Esophagus squamous epithelium (tissue), 4 donors: ENCODE measurements at regions not wholly inside any gene's neighbourhood (a gene's known extent, or its start where the extent isn't known, plus 50 kb on each side); places are given as distances from the start of the nearest gene placed in this dataset.

Experiments
- CTCF ChIP-seq, 6 experiments: fragments of 450-650 bp in 4 of 6; fragments of 200-600 bp in 2 of 6; sonication (generic) in 2 of 6; IDR thresholded peaks; one replicate each; pipeline ENCODE4 v1.5.1; 2016 to 2019; ENCODE audit warnings: antibody characterized with exemption in 6 of 6, mild to moderate bottlenecking in 4 of 6, moderate library complexity in 4 of 6
- POLR2A ChIP-seq, 4 donors: fragments of 450-650 bp; IDR thresholded peaks; one replicate each; pipeline ENCODE4 v1.6.1; 2017; ENCODE audit warnings: antibody characterized with exemption in 4 of 4, mild to moderate bottlenecking in 4 of 4, moderate library complexity in 3 of 4

DNA sequence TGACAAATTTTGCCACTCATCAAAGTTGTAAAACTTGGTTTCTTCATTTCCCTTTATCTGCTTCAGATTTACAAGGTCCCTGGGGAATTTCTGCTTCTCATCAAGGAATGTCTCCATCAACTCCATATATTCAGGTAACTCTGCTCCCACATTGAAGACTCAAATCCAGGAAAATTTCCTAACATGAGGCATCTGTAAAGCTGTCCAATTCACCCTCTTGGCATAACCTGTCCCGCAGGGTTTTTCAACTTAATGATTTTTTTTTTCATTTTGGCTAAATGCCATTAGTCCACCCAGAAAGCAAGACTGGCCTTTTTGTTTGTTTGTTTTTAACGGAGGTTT lies 50.2 kb upstream of the SLC30A5 start:
- TF ChIP-seq CTCF (IDR thresholded peaks at IDR 0.05) (no peak), POLR2A (IDR thresholded peaks at IDR 0.05) (no peak)
